ENCODE measurements at regions not wholly inside any gene's neighbourhood (a gene's known extent, or its start where the extent isn't known, plus 50 kb on each side); places are given as distances from the start of the nearest gene placed in this dataset.

GRCh38 chr5:173744551-173744950, 128.1 kb upstream of the BOD1 start:
- TF ChIP-seq CTCF (IDR thresholded peaks at IDR 0.05) (no peak), POLR2AphosphoS5 (IDR thresholded peaks at IDR 0.05; ENCODE audit: low read depth, low read length) (no peak)
